ENCODE measurements at regions not wholly inside any gene's neighbourhood (a gene's known extent, or its start where the extent isn't known, plus 50 kb on each side); places are given as distances from the start of the nearest gene placed in this dataset.

DNA sequence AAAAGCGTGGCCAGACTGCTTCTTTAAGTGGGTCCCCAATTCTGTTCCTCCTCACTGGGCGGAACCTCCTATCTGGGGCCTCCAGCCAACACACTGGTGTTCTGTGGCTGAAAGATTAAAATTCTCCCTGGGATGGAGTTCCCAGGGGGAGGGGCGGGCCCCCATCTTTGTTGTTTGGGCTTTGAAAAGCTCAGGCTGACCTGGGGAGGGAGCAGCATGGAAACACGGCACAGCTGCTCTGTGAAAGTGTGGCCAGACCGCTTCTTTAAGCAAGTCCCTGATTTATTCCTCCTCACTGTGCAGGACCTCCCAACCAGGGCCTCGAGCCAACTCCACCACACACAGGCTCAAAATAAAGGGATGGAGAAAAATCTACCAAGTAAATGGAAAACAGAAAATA, 219.5 kb downstream of the TMEM47 start:
- no peaks in the 10 kb centered on the region for H3K36me3 ChIP-seq (ENCODE audit: control insufficient read depth in 1 of 2, insufficient read depth in 2 of 2, low read length in 2 of 2)
- no peak overlapping the region for H3K27ac ChIP-seq (ENCODE audit: low read depth, low read length)
- H3K79me2 ChIP-seq (ENCODE audit: insufficient read depth, low read length), result no peaks in the 10 kb centered on the region
- H3K4me2 ChIP-seq (ENCODE audit: low read length), result no peak overlapping the region
- DNase-seq (ENCODE audit: low read depth, low spot score) (no peak), ATAC-seq (no peak)
- ChIA-PET CTCF (no interaction called here), RAD21 (ENCODE audit: low non-redundant PET in 1 of 2, low total read pairs in 2 of 2, uncharacterized antibody in 2 of 2, unreplicated experiment in 2 of 2) (no interaction called here), POLR2A (no interaction called here)
- H3K27me3 ChIP-seq (ENCODE audit: insufficient read depth, low read length), result no peaks in the 10 kb centered on the region
- H2AFZ ChIP-seq (ENCODE audit: low read depth, low read length, poor library complexity, severe bottlenecking), result no peak overlapping the region
- TF ChIP-seq ELF1 (IDR thresholded peaks at IDR 0.05; ENCODE audit: borderline replicate concordance, low read depth) (no peak), POLR2AphosphoS5 (IDR thresholded peaks at IDR 0.05; ENCODE audit: low read depth, low read length) (no peak), POLR2A (IDR thresholded peaks at IDR 0.05; ENCODE audit: borderline replicate concordance, extremely low read depth, insufficient read depth, insufficient read length) (no peak), ZNF274 (IDR thresholded peaks at IDR 0.05; ENCODE audit: low read depth, low read length) (no peak), EZH2 (IDR thresholded peaks at IDR 0.05) (no peak), SIN3A (IDR thresholded peaks at IDR 0.05; ENCODE audit: low read depth) (no peak), YY1 (IDR thresholded peaks at IDR 0.05; ENCODE audit: extremely low read depth, insufficient replicate concordance, low read depth, low read length) (no peak), CBX3 (IDR thresholded peaks at IDR 0.05; ENCODE audit: low read depth) (no peak), JUND (IDR thresholded peaks at IDR 0.05) (no peak), TCF7L2 (IDR thresholded peaks at IDR 0.05; ENCODE audit: borderline replicate concordance, extremely low read depth, insufficient read depth, insufficient read length) (no peak), CEBPB (IDR thresholded peaks at IDR 0.05; ENCODE audit: low read depth) (no peak), EZH2phosphoT487 (IDR thresholded peaks at IDR 0.05; ENCODE audit: borderline replicate concordance) (no peak), ZFX (IDR thresholded peaks at IDR 0.05) (no peak)
- TF ChIP-seq, protein P1, sequence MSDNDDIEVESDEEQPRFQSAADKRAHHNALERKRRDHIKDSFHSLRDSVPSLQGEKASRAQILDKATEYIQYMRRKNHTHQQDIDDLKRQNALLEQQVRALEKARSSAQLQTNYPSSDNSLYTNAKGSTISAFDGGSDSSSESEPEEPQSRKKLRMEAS (IDR thresholded peaks at IDR 0.05), result no peak
- TF ChIP-seq, protein P2, sequence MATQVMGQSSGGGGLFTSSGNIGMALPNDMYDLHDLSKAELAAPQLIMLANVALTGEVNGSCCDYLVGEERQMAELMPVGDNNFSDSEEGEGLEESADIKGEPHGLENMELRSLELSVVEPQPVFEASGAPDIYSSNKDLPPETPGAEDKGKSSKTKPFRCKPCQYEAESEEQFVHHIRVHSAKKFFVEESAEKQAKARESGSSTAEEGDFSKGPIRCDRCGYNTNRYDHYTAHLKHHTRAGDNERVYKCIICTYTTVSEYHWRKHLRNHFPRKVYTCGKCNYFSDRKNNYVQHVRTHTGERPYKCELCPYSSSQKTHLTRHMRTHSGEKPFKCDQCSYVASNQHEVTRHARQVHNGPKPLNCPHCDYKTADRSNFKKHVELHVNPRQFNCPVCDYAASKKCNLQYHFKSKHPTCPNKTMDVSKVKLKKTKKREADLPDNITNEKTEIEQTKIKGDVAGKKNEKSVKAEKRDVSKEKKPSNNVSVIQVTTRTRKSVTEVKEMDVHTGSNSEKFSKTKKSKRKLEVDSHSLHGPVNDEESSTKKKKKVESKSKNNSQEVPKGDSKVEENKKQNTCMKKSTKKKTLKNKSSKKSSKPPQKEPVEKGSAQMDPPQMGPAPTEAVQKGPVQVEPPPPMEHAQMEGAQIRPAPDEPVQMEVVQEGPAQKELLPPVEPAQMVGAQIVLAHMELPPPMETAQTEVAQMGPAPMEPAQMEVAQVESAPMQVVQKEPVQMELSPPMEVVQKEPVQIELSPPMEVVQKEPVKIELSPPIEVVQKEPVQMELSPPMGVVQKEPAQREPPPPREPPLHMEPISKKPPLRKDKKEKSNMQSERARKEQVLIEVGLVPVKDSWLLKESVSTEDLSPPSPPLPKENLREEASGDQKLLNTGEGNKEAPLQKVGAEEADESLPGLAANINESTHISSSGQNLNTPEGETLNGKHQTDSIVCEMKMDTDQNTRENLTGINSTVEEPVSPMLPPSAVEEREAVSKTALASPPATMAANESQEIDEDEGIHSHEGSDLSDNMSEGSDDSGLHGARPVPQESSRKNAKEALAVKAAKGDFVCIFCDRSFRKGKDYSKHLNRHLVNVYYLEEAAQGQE (IDR thresholded peaks at IDR 0.05; ENCODE audit: low read depth), result no peak
- no peaks in the 10 kb centered on the region for H4K20me1 ChIP-seq (ENCODE audit: insufficient read depth)
- no TSS peak for BruUV-seq (replicated peaks)
- H3K4me1 ChIP-seq (ENCODE audit: control insufficient read depth in 1 of 2, insufficient read depth in 2 of 2, low read length in 2 of 2), result no peaks in the 10 kb centered on the region
- no peaks in the 10 kb centered on the region for H3K9me2 ChIP-seq (ENCODE audit: insufficient read depth)
- no peaks in the 10 kb centered on the region for H3K9me3 ChIP-seq (ENCODE audit: control insufficient read depth in 1 of 2, insufficient read depth in 1 of 2, low read depth in 1 of 2, low read length in 2 of 2)
- no peak overlapping the region for H3K9ac ChIP-seq (ENCODE audit: low read length)
- intact Hi-C loops (cut with micrococcal nuclease), result no loop called here
- H3K4me3 ChIP-seq (replicated peaks in 1 of 2; ENCODE audit: low read depth in 1 of 2, low read length in 2 of 2), result no peak overlapping the region

Data from HCT116 (cell line).